GM10248 (cell line): ENCODE measurements at regions not wholly inside any gene's neighbourhood (a gene's known extent, or its start where the extent isn't known, plus 50 kb on each side); places are given as distances from the start of the nearest gene placed in this dataset.

Experiments
- CTCF ChIA-PET: fragments of 300-600 bp; sonication (Branson Sonifier 250); formaldehyde crosslinking; extraction: SDS; loops from one replicate; lab custom pipeline; 2021; ENCODE audit warnings: antibody characterized with exemption; lab: Yijun Ruan, JAX
- POLR2A ChIA-PET: fragments of 350-650 bp; sonication (Branson Sonifier 250); formaldehyde crosslinking; extraction: SDS; loops from one replicate; lab custom pipeline; 2020; ENCODE audit warnings: antibody characterized with exemption; lab: Yijun Ruan, JAX
- DNase-seq: peaks from one replicate; pipeline ENCODE4 v3.0.0; 2012; ENCODE audit errors: extremely low spot score
- CTCF ChIP-seq: IDR thresholded peaks from 2 replicates; pipeline ENCODE4 v1.5.1; 2012; ENCODE audit warnings: mild to moderate bottlenecking, low read depth; ENCODE audit errors: extremely low read depth, missing control alignments, control extremely low read depth

- TF ChIP-seq CTCF, result no peak
- ChIA-PET CTCF (no interaction called here), POLR2A (no interaction called here)
- no peak for DNase-seq
These were observed 812.2 kb upstream of the CT83 start for GRCh38 chrX:117274965-117275364.
